Esophagus mucosa (tissue), 1 donor: ENCODE measurements at regions not wholly inside any gene's neighbourhood (a gene's known extent, or its start where the extent isn't known, plus 50 kb on each side); places are given as distances from the start of the nearest gene placed in this dataset.

ENCODE experiments used
- ATAC-seq: fragments of 200-7000 bp; cut with Tn5 transposase; one replicate; pipeline ENCODE4 v1.9.1; 2020
- donor health status: DM: yes; HTN: yes; CAD: no.

- ATAC-seq: no peak
These were observed 99.2 kb downstream of the SLC41A2 start for GRCh38 chr12:104858611-104859543.

- ATAC-seq: no peak
These were observed 101.6 kb downstream of the SLC41A2 start for GRCh38 chr12:104856531-104856930.

- no peak for ATAC-seq
These were observed 102.5 kb downstream of the SLC41A2 start for GRCh38 chr12:104855599-104855998.

GRCh38 chr12:104852896-104853295, 105.2 kb downstream of the SLC41A2 start:
- no peak for ATAC-seq

- ATAC-seq: no peak
These were observed 106.0 kb downstream of the SLC41A2 start for GRCh38 chr12:104852102-104852501.

GRCh38 chr12:104850781-104851180, 107.3 kb downstream of the SLC41A2 start:
- ATAC-seq: no peak

- ATAC-seq: no peak
These were observed 111.9 kb downstream of the SLC41A2 start for GRCh38 chr12:104846056-104846767.

- ATAC-seq: no peak
These were observed 114.0 kb downstream of the SLC41A2 start for GRCh38 chr12:104844123-104844522.

GRCh38 chr12:104840262-104840661, 117.8 kb downstream of the SLC41A2 start:
- ATAC-seq: no peak

- no peak for ATAC-seq
These were observed 122.8 kb downstream of the SLC41A2 start for GRCh38 chr12:104835317-104835716.

GRCh38 chr12:104834607-104835006, 123.5 kb downstream of the SLC41A2 start:
- ATAC-seq: no peak

GRCh38 chr12:104833756-104834155, 124.3 kb downstream of the SLC41A2 start:
- ATAC-seq: no peak

GRCh38 chr12:104828015-104828414, 130.1 kb downstream of the SLC41A2 start:
- ATAC-seq: no peak

- no peak for ATAC-seq
These were observed 130.5 kb downstream of the SLC41A2 start for GRCh38 chr12:104827587-104827986.

- ATAC-seq: no peak
These were observed 132.7 kb downstream of the SLC41A2 start for GRCh38 chr12:104825408-104825807.

- no peak for ATAC-seq
These were observed 134.1 kb downstream of the SLC41A2 start for GRCh38 chr12:104823985-104824461.

GRCh38 chr12:104822941-104823340, 135.1 kb downstream of the SLC41A2 start:
- ATAC-seq: no peak

GRCh38 chr12:104816845-104817503, 141.1 kb downstream of the SLC41A2 start:
- no peak for ATAC-seq

GRCh38 chr12:104815935-104816334, 142.2 kb downstream of the SLC41A2 start:
- no peak for ATAC-seq

- ATAC-seq: no peak
These were observed 143.1 kb downstream of the SLC41A2 start for GRCh38 chr12:104814944-104815343.
